HG03135 (cell line): ENCODE measurements at regions not wholly inside any gene's neighbourhood (a gene's known extent, or its start where the extent isn't known, plus 50 kb on each side); places are given as distances from the start of the nearest gene placed in this dataset.

ENCODE experiments used
- ATAC-seq: cut with Tn5 transposase; IDR thresholded peaks from one replicate; pipeline ENCODE4 v1.9.1; 2021; ENCODE audit warnings: mild to moderate bottlenecking, moderate library complexity; ENCODE audit not compliant: unreplicated experiment

DNA sequence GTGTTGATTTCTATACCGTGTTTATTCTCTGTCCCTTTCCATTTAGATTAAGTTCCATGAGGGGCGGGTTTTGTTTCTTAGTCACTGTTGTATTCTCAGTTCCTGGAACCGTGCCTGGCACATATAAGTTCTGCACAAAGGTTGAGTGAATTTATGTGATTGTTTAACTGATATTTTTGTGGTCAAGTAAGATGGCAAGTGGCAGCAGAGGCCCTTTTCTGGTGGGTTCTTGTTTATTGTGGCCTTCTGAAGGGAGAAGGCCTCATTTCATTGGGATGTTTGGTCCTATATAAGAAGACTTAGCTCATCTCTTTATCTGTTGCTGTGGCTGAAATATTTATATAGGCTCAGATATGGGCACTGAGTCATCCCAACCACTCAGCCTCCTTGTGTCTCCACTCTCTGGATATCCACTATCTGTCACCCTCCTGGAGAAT, 262.5 kb downstream of the PSAT1 start:
- ATAC-seq: no peak

DNA sequence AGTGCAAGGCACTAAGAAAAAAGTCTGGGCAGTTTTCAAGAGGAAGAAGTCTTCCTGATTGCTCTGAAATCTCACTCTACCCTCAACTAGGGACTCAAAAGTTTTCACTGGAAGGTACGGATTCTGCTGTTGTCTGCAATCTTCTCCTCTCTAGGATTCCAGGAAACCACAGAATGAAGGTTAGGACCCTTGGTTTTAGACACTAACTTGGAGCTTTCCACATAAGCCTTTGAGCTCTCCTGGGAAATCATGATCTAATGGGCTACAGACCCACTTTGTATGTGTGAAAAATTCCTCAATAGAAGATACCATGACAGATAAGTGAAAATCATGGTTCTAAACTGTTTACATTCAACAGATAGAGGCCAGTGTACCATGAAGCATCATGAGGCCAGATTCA, 265.1 kb downstream of the PSAT1 start:
- no peak for ATAC-seq

DNA sequence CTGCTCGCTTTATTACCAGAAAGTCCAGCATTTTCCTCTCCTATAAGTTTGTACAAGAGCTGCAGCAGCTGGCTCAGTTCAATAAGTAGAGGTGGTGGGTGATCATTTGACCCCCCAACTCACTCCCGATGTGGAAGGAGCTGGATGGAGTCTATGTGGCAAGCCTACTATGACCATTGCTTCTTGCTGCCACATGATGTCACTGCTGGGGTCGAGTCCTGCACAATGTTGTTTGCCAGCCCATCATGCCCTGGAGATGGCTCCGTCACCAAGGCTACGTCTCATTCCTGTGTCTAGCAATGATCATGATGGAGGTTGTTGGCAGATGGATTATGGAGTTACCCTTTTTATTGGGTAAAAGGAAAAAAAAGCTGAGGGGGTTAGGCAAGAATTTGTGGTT, 266.3 kb downstream of the PSAT1 start:
- no peak for ATAC-seq

DNA sequence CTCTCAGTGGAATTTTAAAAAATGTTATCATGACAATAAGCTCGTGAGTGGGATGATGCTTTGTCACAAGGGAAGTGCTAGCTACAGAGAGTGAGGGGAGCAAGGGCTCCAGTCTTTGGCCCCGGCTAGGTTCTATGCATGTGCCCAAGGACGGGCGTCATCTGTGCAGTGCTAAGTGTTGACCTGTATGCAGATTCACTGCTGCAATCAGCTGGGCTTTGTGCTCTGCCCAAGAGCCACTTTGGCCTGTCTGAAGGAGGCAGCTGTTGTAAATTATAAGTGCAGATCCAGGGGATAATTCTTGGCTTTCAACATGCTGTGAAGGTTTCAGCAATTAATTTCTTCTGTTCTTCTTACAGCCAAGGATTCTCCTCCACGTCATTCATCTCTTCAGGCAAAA, 268.6 kb downstream of the PSAT1 start:
- no peak for ATAC-seq

DNA sequence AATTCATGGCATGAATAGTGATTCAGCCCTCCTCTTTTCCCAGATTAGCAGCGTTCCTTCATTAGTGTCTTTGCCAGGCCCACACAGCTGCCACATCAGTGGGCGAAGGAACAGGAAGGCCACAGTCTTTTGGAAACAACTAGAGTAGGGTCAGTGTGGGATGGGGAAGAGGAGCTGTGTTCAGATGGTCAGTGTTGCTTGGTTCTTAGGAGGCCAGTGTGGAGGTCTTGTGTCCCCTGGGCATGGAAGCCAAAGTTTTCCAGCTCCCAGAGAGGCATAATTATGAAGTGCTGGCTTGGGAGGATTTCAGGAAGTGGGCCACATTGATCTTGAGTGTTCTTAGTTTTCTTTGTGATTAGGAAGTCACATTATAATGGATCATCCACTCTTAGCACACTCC, 269.6 kb downstream of the PSAT1 start:
- no peak for ATAC-seq

DNA sequence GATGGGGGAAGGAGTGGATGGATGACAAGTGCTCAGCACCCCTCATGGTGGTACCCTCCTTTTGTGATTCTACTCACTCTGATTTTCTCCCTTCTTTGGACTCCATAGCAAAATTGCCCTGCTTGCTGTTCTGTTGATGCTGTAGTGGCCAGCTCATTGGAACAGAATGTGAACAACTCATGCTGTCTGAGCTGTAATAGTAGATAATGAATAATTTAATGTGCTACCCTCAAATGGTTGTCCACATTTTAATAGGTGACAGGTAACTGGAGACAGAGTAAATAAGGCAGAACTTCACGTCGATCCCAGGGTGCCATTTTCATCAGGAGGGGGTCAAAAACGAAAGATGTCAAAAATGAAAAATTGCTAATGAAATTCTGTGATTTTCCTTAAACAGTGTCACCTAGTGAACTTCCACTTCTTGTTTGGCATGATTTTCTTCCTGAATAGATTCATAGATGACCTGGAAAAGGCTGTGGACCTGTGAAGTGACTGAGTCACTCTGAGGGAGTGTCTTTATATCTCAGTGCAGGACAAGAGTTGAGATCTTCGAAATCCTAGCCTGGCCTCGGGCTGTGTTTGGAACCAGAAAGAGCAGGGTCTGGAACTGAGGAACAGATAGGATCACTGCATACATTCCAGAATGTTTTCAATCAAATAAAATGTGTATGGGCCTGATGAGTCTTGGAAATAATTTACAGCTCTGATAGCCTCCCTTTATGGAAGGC, 270.2 kb downstream of the PSAT1 start:
- no peak for ATAC-seq

DNA sequence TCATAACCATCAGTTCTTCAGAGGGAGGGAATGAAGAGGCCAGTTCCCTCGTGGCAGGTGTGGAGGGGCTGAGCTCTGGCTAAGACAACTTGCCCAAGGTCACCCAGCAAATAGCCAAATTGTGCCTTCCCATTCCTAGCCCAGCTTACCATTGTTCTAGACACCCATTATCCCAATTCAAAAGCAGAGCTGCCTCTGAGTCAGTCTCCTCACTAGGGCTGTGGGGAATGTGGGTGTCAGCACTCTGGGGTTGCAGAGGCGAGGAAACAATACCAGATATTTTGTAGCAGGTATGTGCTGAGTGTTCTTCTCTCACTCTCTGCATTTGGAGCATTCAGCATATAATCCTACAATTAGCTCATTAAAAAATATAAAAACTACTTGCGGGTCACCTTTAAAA, 270.8 kb downstream of the PSAT1 start:
- ATAC-seq: no peak

DNA sequence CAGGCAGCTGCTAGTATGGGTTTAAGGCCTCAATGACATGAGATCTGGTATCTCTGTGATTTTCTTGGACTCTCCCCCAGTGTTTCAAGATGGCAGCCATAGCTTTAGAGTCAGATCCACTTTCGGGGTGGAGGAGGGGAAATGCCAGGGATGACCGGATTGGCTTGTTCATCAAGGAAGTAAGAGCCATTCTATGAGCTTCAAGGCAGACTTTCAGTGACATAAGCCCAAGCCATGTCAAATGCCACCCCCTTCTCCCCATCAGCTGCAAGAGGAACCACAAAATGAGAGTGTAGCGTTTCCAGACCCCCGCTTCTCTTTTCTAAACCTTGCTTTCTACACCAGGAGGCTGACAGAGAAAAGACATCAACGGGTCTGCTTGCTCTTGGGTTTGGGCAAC, 271.8 kb downstream of the PSAT1 start:
- no peak for ATAC-seq

DNA sequence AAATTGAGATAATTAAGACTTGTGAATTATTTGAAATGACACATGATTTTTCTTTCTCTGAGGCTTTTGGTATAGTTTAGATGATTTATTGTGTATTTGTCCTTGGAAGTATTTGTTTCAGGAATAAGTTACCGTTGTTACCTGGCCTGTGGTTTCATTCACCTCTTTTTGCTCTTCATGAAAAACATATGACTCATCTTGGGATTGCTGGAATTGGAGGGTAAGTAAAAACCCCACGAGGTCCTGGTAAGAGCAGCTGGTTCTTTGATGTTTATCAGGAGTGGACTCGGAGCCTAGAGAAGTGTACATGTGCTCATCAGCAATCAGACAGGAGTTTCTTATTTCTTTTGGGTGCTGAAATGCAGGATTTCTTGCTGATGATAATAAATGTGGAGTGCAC, 275.3 kb downstream of the PSAT1 start:
- no peak for ATAC-seq

DNA sequence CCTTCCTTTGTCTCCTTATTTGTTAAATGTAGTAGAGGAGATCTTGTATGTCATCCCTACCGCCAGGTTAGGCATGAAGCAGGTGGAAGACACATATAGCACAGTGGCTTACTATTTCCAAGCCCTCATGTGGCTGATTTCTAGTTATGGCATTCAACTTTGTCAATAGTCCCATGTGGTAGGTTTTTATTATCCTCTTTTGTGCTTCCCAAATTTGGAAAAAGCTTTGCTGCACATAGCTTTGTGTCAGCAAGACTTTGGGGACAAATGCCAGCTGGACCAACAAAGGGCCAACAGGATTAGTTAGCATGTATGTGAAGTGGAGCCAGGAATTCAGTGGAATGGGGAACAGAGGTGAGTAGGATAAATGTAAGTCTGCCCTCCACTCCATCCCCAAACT, 276.3 kb downstream of the PSAT1 start:
- no peak for ATAC-seq

DNA sequence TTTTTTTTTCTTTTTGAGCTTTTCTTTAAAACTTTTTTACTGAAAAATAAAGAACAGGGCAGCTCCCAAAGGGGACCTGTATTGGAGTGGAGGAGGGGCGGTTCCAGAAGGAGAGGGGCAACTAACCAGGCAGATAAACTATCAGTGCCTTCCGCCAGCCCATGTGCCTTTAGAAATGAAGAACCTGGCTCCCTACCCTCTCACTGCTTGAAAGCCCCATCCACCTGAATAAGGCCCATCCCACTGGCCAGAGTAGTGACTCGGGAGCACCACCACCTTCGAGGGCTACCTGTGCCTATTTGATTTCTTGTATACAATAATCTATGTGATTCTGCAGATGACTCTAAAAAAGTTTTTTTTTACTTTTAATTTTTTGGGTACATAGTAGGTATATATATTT, 276.7 kb downstream of the PSAT1 start:
- ATAC-seq: no peak

DNA sequence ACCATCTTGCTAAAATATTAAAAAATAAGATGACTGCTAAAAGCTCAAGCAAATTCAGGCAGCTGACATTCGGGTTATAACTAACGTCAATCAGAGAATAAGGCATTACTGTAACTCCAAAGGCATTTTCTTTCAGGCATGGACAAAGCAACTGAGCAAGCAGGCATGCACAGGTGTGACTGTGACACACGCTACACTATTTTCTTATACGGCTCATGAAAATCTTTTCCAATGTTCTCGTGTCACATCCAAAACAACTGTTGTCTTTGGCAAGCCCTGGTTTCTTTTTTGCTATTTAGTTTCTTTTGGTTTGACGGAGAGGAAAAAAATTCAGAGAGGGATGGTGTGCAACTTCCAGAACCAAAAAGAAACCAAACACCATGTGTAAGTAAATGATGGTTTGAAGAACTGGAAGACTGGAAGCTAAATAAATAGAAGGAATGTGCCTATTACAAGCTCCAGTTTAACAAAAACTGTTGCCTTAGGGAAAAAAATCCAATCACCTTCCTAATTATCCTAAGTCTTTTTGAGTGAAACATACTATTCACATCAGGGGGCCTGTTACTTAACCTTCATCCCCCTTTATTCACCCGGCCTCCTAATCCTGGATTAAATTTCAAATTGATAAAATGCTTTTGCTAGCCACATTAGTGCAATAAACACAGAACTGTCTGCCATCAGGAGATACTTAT, 277.6 kb downstream of the PSAT1 start:
- ATAC-seq: no peak

DNA sequence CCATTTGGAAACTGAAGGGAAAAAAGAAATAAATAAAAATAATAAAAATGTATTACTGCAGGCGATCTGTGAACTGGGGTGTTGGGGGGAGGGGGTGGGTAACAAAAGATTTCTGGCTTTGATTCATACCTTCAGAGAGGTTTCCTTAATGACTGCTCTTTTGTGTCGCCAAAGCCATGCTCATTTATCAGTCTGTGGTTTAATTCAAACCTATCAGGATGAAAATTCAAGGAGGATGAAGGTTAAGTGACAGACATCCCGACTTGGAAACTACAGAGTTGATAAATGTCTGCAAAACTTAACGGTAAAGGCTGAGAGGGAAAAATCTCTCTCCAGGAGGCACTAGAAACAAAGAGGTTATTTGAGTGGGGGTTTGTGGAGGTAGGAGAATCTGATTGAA, 278.2 kb downstream of the PSAT1 start:
- no peak for ATAC-seq

DNA sequence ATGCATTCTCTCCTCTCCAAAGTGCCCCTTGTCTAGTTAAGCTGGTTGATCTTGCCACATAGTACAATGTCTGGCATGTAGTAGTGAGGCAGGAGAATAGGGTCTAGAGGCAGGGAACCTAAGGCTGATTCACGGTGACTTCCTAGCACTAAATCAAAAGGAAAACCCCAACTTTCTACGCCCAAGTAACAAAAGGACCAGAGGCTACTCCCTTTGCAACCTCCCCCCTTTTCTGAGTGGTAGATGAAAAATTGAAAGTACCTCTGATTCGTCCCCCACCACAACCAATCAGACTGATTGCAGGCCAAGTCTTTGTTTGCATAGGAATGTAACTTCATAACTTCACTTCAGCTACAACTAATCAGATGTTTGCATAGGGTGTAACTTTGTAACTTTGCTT, 278.8 kb downstream of the PSAT1 start:
- no peak for ATAC-seq

DNA sequence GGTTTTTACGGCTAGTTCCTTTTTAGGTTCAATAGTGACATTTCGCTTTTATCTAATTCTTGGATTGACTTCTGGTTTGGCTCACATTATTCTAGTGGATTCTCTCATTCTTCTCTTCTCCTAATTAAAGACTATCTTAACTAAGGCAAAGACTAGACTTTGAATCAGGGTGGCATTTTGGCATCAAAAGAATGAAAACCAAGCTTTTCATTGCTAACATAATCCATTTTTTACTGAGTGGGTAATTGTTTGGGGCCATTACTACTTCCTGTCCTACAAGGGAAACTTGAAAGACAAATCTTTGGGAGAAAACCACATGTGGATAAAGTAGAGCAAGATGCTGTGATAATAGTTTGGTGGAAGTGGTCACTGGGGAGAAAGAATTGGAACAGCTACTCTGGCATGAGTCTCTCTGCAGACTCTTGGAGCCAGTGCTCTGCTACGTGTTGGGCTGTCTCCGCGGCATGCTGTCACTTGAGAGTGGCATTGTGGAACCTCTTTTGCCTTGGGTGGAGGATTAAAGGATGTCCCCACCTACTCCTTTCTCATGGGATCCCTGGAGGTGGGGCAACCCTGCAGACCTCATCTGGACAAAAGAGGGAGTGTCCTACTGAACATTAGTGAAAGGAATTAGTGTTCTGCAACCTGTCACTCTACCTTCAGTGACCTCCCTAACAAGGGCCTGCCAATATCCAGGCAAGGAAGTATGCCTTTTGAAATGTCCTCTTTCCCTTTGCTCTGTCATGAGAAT, 280.4 kb downstream of the PSAT1 start:
- no peak for ATAC-seq

DNA sequence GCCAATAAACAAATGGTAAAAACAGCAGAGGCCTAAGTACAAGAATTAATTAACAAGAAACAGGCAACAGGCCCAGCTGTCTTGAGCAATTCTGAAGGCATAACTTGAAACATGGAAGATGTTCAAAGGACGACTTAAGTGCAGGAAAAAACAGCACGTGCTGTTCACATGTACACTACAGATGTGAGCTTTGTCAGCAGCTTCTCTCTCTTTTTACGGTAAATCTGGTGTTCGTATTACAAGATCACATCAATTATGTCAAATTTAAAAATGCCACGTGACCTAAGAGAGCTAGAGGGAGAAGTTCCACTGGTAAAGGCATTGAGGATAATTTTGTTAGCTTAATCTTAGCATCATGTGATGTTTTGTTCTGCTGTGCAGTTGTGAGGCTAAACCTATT, 281.1 kb downstream of the PSAT1 start:
- no peak for ATAC-seq

DNA sequence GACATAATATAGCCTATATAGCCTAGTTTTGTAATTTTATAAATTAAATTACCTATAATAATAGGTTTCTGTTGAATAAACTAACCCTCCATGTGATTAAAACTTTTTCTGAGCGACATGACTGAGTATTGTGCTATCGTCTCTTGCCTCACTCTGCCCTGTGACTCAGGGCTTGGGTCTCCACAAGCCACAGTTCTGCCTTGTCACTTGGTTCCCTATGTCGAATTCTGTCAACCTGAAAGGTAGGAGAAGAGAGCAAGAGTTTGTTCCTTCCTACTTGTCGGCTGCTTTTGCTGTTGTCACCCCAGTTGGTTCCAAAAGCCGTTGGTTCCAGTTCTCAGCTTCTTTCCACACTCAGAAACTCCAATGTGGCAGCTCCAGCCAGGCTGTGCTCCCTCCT, 285.9 kb downstream of the PSAT1 start:
- no peak for ATAC-seq

DNA sequence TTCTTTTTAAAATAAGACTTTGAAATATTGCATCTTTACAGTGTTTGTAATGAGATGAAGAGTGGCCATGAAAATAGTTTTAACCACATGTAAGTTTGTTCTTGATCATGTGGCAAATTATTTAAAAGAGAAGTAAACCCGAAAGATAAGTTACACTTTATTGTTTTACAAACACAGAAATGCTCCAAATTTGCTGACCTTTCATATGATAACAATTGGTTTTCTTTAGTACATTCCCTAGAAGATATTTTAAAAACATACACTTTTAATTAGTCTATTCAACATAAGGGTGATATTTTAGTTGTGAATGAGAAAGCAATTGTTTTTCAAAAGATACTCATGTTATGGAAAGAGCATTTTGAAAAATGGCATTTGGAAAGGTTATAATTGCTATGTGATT, 287.7 kb downstream of the PSAT1 start:
- no peak for ATAC-seq

DNA sequence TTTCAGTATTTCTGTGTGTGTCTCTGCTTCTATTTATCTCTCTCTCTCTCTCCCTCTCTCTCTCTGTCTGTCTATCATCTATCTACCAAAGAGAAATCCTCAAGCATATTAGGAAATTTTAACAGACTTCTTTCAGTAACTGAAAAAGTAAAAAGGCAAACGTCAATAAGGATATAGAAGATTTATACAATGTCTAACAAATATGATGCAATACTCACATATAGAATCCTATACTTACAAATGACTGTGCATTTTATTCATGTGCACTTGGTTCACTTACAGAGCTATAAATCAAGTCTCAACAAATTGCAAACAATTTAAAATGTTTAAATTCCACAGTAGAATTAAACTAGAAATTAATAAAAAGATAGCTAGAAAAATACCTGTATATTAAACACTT, 289.0 kb downstream of the PSAT1 start:
- no peak for ATAC-seq

DNA sequence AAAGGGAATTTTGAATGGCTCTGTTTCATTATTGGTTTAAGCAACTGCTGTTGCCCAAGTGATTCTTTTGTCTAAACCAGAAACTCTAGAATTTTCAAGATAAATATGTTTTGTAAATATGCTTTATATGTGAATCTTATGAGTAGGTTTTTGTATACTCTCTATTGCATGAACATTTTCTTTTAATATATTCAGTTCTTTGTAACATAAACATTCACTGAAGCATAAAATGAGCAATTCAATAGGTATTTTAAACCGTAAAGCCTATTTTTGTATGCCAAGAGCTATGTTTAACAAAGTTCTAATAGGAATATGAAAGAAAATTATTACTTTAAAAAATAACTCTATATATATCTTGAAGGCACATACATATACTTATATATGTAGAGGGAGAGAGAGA, 293.1 kb downstream of the PSAT1 start:
- ATAC-seq: no peak

DNA sequence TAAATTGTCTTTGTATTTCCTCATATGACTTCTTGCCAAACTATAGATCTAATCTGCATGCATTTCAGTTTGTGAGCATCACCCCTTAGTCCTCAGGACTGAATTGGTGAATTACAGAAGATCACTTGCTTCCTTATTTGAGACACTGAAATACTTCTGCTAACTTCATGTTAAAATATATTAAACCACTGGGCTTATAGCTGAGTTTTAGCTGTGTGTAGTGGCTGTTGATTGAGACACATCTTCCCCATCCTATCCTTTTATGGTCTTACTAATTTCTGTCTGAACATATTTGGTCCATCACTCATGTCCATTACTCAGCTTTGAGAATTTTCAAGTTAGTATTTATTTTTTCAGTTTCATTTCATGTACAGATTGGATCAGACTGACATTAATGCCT, 295.9 kb downstream of the PSAT1 start:
- no peak for ATAC-seq
